ENCODE measurements at regions not wholly inside any gene's neighbourhood (a gene's known extent, or its start where the extent isn't known, plus 50 kb on each side); places are given as distances from the start of the nearest gene placed in this dataset.

- H3K27ac ChIP-seq (ENCODE audit: low read depth, low read length), result peak overlapping the region; percentile 75
These were observed 214.4 kb upstream of the DIO2 start for GRCh38 chr14:80425686-80426085.

DNA sequence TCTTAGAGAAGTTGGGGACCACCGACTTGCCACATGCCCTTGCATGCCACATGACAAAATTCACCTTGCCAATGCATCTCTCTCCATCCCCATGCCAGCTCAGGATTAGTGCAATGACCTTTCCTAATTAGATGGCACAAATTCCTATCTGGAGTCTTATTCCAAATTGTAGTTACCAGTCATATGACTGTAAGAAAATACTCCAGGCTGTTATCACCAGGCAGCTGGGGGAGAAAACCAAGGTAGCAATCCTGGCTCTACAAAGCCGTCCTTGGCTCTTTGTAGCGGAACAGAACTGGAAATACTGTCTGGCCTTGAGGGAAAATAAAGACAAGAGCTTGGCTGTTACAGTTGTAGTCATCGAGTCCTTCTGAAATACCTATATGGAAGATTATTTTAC is 208.5 kb upstream of the DIO2 start:
- Histone ChIP-seq H2AFZ (ENCODE audit: low read length) (no peak overlapping the region), H3K9me3 (ENCODE audit: low read depth, low read length) (no peaks in the 10 kb centered on the region), H3K4me1 (ENCODE audit: insufficient read depth, low read length) (no peaks in the 10 kb centered on the region), H3K36me3 (ENCODE audit: insufficient read depth, low read length) (no peaks in the 10 kb centered on the region), H3K27me3 (ENCODE audit: insufficient read depth, low read length) (no peaks in the 10 kb centered on the region), H3K79me2 (ENCODE audit: insufficient read depth, low read length) (no peaks in the 10 kb centered on the region), H3K4me3 (ENCODE audit: insufficient read depth, low read length) (no peak overlapping the region), H4K20me1 (ENCODE audit: insufficient read depth, low read length) (no peaks in the 10 kb centered on the region), H3K27ac (ENCODE audit: low read depth, low read length) (no peak overlapping the region), H3K4me2 (ENCODE audit: insufficient read depth, low read length) (no peak overlapping the region)
- no peak for TF ChIP-seq CTCF (IDR thresholded peaks at IDR 0.05; ENCODE audit: extremely low read depth, low read depth, low read length)
- no peak for DNase-seq (ENCODE audit: insufficient read length, low spot score, missing footprints)

More at GRCh38 chr14:80425686-80426085, 214.4 kb upstream of the DIO2 start:
- Histone ChIP-seq H3K36me3 (ENCODE audit: insufficient read depth, low read length) (no peaks in the 10 kb centered on the region), H4K20me1 (ENCODE audit: insufficient read depth, low read length) (no peaks in the 10 kb centered on the region), H3K9me3 (ENCODE audit: low read depth, low read length) (no peaks in the 10 kb centered on the region), H3K4me1 (ENCODE audit: insufficient read depth, low read length) (peaks cover 16% of the 10 kb centered on the region), H3K4me2 (ENCODE audit: insufficient read depth, low read length) (peak overlapping the region; percentile 1), H3K27me3 (ENCODE audit: insufficient read depth, low read length) (no peaks in the 10 kb centered on the region), H3K79me2 (ENCODE audit: insufficient read depth, low read length) (no peaks in the 10 kb centered on the region), H3K4me3 (ENCODE audit: insufficient read depth, low read length) (no peak overlapping the region), H2AFZ (ENCODE audit: low read length) (no peak overlapping the region)
- TF ChIP-seq CTCF (IDR thresholded peaks at IDR 0.05; ENCODE audit: extremely low read depth, low read depth, low read length), result no peak
- DNase-seq (ENCODE audit: insufficient read length, low spot score, missing footprints), result peak; percentile 50

DNA sequence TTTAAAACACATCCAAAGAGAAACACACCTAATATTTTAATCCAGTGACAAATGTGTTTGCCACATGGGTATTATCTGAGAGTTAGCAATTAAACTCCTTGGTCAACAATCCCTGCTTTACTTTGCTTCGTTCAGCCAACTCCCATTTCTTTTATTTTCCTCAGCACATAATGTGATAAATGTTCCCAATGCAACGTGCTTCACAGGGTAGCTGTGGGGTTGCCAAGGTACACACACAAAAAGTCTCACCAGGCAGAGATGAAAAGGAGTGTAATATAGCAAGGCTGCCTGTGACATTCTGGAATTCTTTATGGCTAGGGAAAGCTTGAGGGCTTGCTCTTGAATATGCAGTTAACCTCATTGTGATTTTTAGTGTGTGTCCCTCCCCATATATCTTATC is 208.0 kb upstream of the DIO2 start:
- Histone ChIP-seq H3K9me3 (ENCODE audit: low read depth, low read length) (no peaks in the 10 kb centered on the region), H3K4me2 (ENCODE audit: insufficient read depth, low read length) (no peak overlapping the region), H3K79me2 (ENCODE audit: insufficient read depth, low read length) (no peaks in the 10 kb centered on the region), H3K4me1 (ENCODE audit: insufficient read depth, low read length) (no peaks in the 10 kb centered on the region), H3K27ac (ENCODE audit: low read depth, low read length) (no peak overlapping the region), H3K4me3 (ENCODE audit: insufficient read depth, low read length) (no peak overlapping the region), H3K27me3 (ENCODE audit: insufficient read depth, low read length) (no peaks in the 10 kb centered on the region), H3K36me3 (ENCODE audit: insufficient read depth, low read length) (no peaks in the 10 kb centered on the region), H2AFZ (ENCODE audit: low read length) (no peak overlapping the region), H4K20me1 (ENCODE audit: insufficient read depth, low read length) (no peaks in the 10 kb centered on the region)
- no peak for TF ChIP-seq CTCF (IDR thresholded peaks at IDR 0.05; ENCODE audit: extremely low read depth, low read depth, low read length)
- DNase-seq (ENCODE audit: insufficient read length, low spot score, missing footprints), result no peak

DNA sequence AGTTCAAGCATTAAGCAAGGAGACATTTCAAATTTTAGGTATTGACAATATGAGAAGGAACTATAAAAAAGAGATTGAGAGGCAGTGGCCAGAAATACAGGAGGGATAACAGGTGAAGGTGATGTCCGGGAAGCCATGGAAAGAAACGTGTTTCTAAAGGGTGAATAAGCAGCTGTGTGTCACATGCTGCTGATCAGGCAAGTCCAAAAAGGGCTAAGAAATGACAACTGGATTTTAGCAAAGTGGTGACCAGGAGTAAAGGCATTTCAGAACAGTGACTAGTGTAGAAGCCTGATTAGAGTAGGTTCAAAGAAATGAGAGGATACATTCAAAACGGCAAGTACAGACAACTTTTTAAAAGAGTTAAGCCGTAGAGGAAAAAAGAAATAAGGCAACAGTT is 204.3 kb upstream of the DIO2 start:
- TF ChIP-seq CTCF (IDR thresholded peaks at IDR 0.05; ENCODE audit: extremely low read depth, low read depth, low read length), result no peak
- Histone ChIP-seq H3K4me1 (ENCODE audit: insufficient read depth, low read length) (no peaks in the 10 kb centered on the region), H2AFZ (ENCODE audit: low read length) (no peak overlapping the region), H4K20me1 (ENCODE audit: insufficient read depth, low read length) (no peaks in the 10 kb centered on the region), H3K9me3 (ENCODE audit: low read depth, low read length) (no peaks in the 10 kb centered on the region), H3K27me3 (ENCODE audit: insufficient read depth, low read length) (no peaks in the 10 kb centered on the region), H3K4me2 (ENCODE audit: insufficient read depth, low read length) (no peak overlapping the region), H3K79me2 (ENCODE audit: insufficient read depth, low read length) (no peaks in the 10 kb centered on the region), H3K36me3 (ENCODE audit: insufficient read depth, low read length) (no peaks in the 10 kb centered on the region), H3K4me3 (ENCODE audit: insufficient read depth, low read length) (no peak overlapping the region), H3K27ac (ENCODE audit: low read depth, low read length) (no peak overlapping the region)
- no peak for DNase-seq (ENCODE audit: insufficient read length, low spot score, missing footprints)
